ENCODE measurements at regions not wholly inside any gene's neighbourhood (a gene's known extent, or its start where the extent isn't known, plus 50 kb on each side); places are given as distances from the start of the nearest gene placed in this dataset.
A peak's percentile ranks its signal among the peaks of the same experiment; 100 is the strongest.

DNA sequence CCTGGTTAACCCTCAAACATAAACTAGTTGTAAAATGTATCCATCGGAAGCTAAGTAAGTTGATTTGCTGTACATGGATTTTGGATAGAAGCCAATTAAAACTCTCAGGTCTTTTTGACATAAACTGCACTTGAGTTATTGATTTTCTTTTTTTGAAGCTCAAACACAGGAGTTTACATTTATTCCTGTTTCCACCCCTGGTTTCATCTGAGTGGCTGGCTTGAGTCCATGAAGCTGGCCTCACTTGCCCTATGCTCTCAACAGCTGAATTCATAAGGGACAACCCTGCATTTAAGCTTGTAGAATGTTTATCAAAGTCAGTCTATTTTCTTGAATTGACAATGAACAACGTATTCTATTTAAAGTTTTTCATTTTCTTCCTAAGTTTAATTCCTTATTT lies 58.1 kb upstream of the PLEKHG1 start (continued):
- no peak for TF ChIP-seq POLR2G (IDR thresholded peaks at IDR 0.05; ENCODE audit: low read depth, low read length)
- TF ChIP-seq HDAC1 (CRISPR knock-in tag; IDR thresholded peaks at IDR 0.05) = peak; percentile 48; the same call in 1 of the 2 replicates
- TF ChIP-seq, protein P1, sequence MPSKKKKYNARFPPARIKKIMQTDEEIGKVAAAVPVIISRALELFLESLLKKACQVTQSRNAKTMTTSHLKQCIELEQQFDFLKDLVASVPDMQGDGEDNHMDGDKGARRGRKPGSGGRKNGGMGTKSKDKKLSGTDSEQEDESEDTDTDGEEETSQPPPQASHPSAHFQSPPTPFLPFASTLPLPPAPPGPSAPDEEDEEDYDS (CRISPR knock-in tag; IDR thresholded peaks at IDR 0.05) = no peak
- TF ChIP-seq SOX13 (IDR thresholded peaks at IDR 0.05) = no peak
- TF ChIP-seq SOX13 (CRISPR knock-in tag; conservative IDR thresholded peaks at IDR 0.05 in 1 of 2, IDR thresholded peaks at IDR 0.05 in 1 of 2) = peak in 1 of 2 experiments; percentile 10; a peak in 1 of 4 replicates
- peak; percentile 70 for TF ChIP-seq RXRB (CRISPR knock-in tag; IDR thresholded peaks at IDR 0.05; ENCODE audit: borderline replicate concordance)
- no peak for TF ChIP-seq ZNF17 (CRISPR knock-in tag; IDR thresholded peaks at IDR 0.05)
- no peak for TF ChIP-seq ZNF136 (CRISPR knock-in tag; IDR thresholded peaks at IDR 0.05; ENCODE audit: low read depth)
- no peak for TF ChIP-seq SP5 (CRISPR knock-in tag; IDR thresholded peaks at IDR 0.05; ENCODE audit: borderline replicate concordance, low read depth)
- TF ChIP-seq ZBTB26 (CRISPR knock-in tag; IDR thresholded peaks at IDR 0.05; ENCODE audit: borderline replicate concordance) = no peak
- peak; percentile 36; the same call in 1 of the 2 replicates for TF ChIP-seq RARA (CRISPR knock-in tag; IDR thresholded peaks at IDR 0.05)
- TF ChIP-seq EP300 (IDR thresholded peaks at IDR 0.05; ENCODE audit: low read depth in 2 of 2, low read length in 2 of 2) = peak in 1 of 2 experiments; percentile 32; a peak in 1 of 4 replicates
- TF ChIP-seq EP300 (CRISPR knock-in tag; IDR thresholded peaks at IDR 0.05; ENCODE audit: borderline replicate concordance) = no peak
- TF ChIP-seq ZNF772 (CRISPR knock-in tag; IDR thresholded peaks at IDR 0.05) = no peak
- peak; percentile 81 for TF ChIP-seq ONECUT2 (CRISPR knock-in tag; IDR thresholded peaks at IDR 0.05)
- no peak for TF ChIP-seq NFIB (CRISPR knock-in tag; IDR thresholded peaks at IDR 0.05; ENCODE audit: borderline replicate concordance)
- peak; percentile 37; the same call in 1 of the 2 replicates for TF ChIP-seq HMG20A (CRISPR knock-in tag; IDR thresholded peaks at IDR 0.05; ENCODE audit: borderline replicate concordance)
- TF ChIP-seq KLF16 (CRISPR knock-in tag; IDR thresholded peaks at IDR 0.05) = 0 out of 4 replicates have a peak, but pooled peaks of 1 of the 2 experiments have one; percentile 12
- no peak for TF ChIP-seq TBX2 (CRISPR knock-in tag; IDR thresholded peaks at IDR 0.05; ENCODE audit: borderline replicate concordance)
- no peak for TF ChIP-seq ZNF563 (CRISPR knock-in tag; IDR thresholded peaks at IDR 0.05)
- TF ChIP-seq ZNF296 (CRISPR knock-in tag; conservative IDR thresholded peaks at IDR 0.05) = no peak
- peak; percentile 42; the same call in 1 of the 2 replicates for TF ChIP-seq SMAD3 (CRISPR knock-in tag; IDR thresholded peaks at IDR 0.05)
- no peak for TF ChIP-seq ATF7-NPFF (CRISPR knock-in tag; IDR thresholded peaks at IDR 0.05; ENCODE audit: low read depth)
- no peak for TF ChIP-seq ZNF138 (CRISPR knock-in tag; IDR thresholded peaks at IDR 0.05; ENCODE audit: low read depth)
- no peak for TF ChIP-seq MXD1 (CRISPR knock-in tag; IDR thresholded peaks at IDR 0.05)
- TF ChIP-seq HOXA5 (CRISPR knock-in tag; IDR thresholded peaks at IDR 0.05) = no peak
- TF ChIP-seq ZNF543 (CRISPR knock-in tag; IDR thresholded peaks at IDR 0.05) = no peak
- TF ChIP-seq RNF2 (conservative IDR thresholded peaks at IDR 0.05; ENCODE audit: low read depth) = no peak
- no peak for TF ChIP-seq NCOR1 (IDR thresholded peaks at IDR 0.05; ENCODE audit: borderline replicate concordance, low read length)

Measured in HepG2 (cell line).